HG03558 (cell line): ENCODE measurements at regions not wholly inside any gene's neighbourhood (a gene's known extent, or its start where the extent isn't known, plus 50 kb on each side); places are given as distances from the start of the nearest gene placed in this dataset.

Source experiments
- ATAC-seq: cut with Tn5 transposase; IDR thresholded peaks from one replicate; pipeline ENCODE4 v1.9.1; 2021; ENCODE audit warnings: moderate number of reproducible peaks; ENCODE audit not compliant: unreplicated experiment; ENCODE audit errors: extremely low read depth

GRCh38 chr21:35370671-35371070 is 321.6 kb upstream of the RUNX1 start:
- no peak for ATAC-seq

GRCh38 chr21:35370071-35370470 is 321.0 kb upstream of the RUNX1 start:
- ATAC-seq: no peak

GRCh38 chr21:35368326-35368725 is 319.2 kb upstream of the RUNX1 start:
- ATAC-seq: no peak

DNA sequence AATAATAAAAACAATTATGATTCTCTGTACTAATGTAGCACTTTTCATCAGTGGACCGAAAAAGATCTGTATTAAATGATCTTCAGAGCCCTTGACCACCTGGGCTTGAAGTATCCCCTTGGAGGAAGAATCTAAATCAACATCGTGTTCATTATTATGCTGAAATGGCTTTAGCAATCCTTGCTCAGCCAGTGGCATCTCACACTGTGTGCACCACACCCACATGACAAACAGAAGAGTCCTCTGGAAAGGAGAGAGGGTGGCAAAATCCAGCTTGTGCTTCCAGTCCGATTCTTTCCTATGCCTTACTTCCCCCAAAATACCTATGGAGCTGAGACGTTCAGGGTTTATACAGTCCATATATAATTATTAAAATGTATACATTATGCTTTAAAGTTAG is 318.5 kb upstream of the RUNX1 start:
- ATAC-seq: no peak

- ATAC-seq: no peak
These were observed 317.4 kb upstream of the RUNX1 start for GRCh38 chr21:35366394-35367080.

DNA sequence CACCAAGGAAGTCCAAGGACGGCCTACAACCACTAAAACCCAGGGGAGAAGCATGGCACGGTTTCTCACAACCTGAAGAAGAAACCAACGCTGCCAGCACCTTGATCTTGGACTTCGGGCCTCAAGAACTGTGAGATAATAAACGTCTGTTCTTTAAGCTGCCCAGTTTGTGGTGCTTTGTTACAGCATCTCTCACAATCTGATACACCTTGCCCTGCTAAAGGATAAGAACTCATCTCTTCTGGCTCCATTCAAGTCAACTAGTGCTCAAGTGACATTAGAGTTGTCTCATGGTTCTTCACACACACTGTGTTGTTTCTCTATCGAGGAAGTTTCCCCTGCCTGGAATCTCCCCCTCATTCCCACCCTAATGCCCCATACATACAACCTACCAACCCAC is 314.4 kb upstream of the RUNX1 start:
- no peak for ATAC-seq

DNA sequence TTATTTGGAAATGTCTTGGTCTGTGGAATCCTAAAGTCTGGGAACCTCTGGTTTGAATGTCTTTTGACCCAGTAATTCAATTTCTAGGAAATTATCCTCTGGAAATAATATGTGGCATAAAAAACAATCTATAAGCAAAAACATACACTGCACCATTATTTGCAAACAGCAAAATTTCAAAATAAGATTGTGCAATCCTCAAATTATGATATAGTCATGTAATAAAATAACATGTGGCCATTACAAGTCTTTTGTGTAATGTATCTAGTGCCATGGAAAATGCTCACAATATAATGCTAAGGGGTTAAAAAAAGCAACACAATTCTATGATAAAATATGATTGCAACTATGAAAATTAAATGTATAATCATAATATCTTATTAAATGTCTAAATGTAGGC is 312.9 kb upstream of the RUNX1 start:
- ATAC-seq: no peak

GRCh38 chr21:35360870-35361570 is 311.9 kb upstream of the RUNX1 start:
- no peak for ATAC-seq

DNA sequence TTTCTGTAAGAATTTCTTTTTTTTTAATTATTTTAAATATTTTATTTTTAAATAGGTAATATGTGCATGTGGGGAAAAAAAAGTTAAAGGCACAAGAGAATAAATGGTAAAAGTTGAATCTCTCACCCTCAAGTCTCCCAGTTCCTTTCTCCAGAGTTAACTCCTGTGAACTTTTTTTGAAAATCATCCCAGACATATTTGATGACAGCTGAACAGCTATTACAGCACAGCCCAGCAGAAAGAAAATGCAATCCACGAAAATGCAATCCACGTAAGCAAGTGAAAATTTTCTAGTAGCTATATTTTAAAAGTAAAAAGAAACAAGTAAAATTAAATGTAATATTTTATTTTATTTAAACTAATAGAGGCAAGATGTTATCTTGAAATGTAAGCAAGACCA is 310.0 kb upstream of the RUNX1 start:
- no peak for ATAC-seq

DNA sequence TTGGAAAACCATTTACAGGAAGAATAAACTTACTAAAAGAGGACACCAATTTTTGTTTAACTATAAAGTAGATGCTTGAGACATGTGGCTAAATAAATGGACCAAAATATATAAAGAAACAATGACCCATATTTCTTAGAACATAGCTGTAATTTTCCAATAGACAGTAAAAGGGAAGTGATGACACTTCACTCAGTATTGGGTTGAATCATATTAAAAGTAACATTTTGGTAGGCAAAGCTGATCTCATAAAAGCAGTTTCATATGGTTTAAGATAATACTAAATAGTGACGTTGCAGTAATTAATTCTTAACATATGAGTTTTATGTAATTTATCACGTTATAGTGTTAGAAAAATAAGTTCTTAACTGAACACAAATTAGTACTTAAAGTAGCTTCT is 308.9 kb upstream of the RUNX1 start:
- ATAC-seq: no peak

- ATAC-seq: no peak
These were observed 308.1 kb upstream of the RUNX1 start for GRCh38 chr21:35357041-35357780.

- no peak for ATAC-seq
These were observed 305.0 kb upstream of the RUNX1 start for GRCh38 chr21:35354078-35354477.

GRCh38 chr21:35352793-35353192 is 303.7 kb upstream of the RUNX1 start:
- no peak for ATAC-seq

GRCh38 chr21:35352066-35352770 is 303.1 kb upstream of the RUNX1 start:
- no peak for ATAC-seq

DNA sequence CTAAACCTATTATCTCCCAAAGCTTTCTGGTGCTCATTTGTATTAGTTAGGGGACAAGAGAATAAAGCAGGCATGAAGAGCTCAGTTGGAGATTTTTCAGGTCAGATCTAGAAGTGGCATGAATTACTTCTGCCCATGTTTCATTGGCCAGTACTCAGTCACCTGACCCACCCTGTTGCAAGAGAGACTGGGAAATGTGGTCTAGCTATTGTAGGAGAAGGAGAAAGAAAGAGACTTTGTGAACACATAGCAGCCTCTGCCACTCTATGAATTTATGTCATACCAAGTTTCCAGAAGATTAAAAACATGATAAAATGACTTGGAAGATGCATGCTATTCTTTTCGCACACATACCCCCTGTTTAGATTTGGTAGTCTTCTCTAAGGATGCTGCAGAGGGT is 302.3 kb upstream of the RUNX1 start:
- no peak for ATAC-seq

DNA sequence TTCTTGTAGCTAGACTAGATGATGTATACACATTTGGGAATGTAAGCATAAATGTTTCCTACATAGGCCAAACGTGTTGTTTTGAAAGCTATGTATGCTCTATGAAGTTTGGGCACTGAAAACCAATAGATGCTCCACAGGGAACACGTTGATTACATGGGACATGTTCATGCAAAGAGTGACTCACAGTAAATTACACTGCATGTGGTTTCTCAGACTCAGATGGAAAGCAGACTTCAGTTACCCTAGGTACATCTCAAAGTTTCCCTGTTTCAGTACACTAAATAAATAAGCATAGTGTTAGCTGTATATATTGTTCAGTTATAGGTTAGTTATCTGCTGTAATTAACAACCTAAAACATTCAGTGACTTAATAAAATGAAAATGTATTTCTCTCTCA is 301.9 kb upstream of the RUNX1 start:
- ATAC-seq: no peak

DNA sequence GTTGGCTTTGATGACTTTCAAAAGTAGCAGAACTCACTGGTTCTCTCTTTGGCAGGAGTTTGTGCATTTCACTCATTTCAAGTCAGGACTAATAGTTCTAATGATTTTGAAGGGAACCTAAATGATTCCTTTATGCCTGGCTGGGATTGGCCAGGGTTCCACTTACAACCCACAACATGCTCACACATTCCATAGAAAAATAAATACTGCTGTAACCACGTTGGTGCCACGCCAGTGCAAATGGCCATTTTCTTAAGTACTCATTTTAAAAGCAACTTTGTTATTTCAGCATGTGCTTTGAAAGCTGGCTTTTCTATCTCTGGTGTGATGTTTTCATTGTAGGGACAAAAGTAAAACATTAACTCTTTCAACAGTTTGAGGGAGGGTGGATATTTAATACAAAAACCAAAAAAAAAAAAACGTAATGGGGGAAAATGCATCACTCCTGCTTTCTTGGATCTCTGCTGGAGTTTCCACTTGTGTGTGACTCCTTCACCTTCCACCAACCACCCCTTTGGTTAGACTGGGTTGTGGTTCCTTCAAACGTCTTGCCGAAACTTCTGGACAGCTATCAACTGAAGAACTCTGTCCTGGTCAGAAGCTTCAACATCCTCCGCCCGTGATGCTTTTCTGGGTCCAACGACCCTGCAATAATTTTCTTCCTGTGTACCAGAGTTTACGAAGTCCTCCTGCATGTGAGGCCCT is 300.4 kb upstream of the RUNX1 start:
- no peak for ATAC-seq

GRCh38 chr21:35348686-35349085 is 299.6 kb upstream of the RUNX1 start:
- ATAC-seq: no peak

- no peak for ATAC-seq
These were observed 297.6 kb upstream of the RUNX1 start for GRCh38 chr21:35346697-35347096.

GRCh38 chr21:35345954-35346353 is 296.9 kb upstream of the RUNX1 start:
- ATAC-seq: no peak
